Lung (tissue), 11 donors: ENCODE measurements at regions not wholly inside any gene's neighbourhood (a gene's known extent, or its start where the extent isn't known, plus 50 kb on each side); places are given as distances from the start of the nearest gene placed in this dataset.
"Not testable (repeated sequence)": the region's sequence is repeated elsewhere in the genome, so short reads cannot be mapped to it uniquely, and the experiment has no call there.

ENCODE experiments used
- ATAC-seq: fragments of 200-7000 bp; cut with Tn5 transposase; one replicate; pipeline ENCODE4 v1.9.1; 2020; ENCODE audit warnings: moderate number of reproducible peaks; ENCODE audit not compliant: insufficient read depth, low FRiP score
- DNase-seq, 3 donors: peaks; one replicate each; pipeline ENCODE4 v3.0.0-alpha.2; 2013 to 2017
- H3K27ac ChIP-seq, 2 donors: one replicate each; pipeline ENCODE4 v1.5.1; 2013; ENCODE audit warnings: mild to moderate bottlenecking in 2 of 2, moderate library complexity in 2 of 2, control low read depth in 1 of 2, inconsistent platforms in 1 of 2, low read depth in 1 of 2, low read length in 1 of 2
- H3K27me3 ChIP-seq, 3 donors: one replicate each; pipeline ENCODE4 v1.5.1; 2013; ENCODE audit warnings: low read length in 2 of 3; ENCODE audit not compliant: control insufficient read depth in 3 of 3, insufficient read depth in 3 of 3
- H3K36me3 ChIP-seq, 4 donors: one replicate each; pipeline ENCODE4 v1.5.1; 2013; ENCODE audit warnings: low read length in 4 of 4, mild to moderate bottlenecking in 1 of 4, moderate library complexity in 1 of 4; ENCODE audit not compliant: control insufficient read depth in 4 of 4, insufficient read depth in 4 of 4
- H3K4me1 ChIP-seq, 5 donors: one replicate each; pipeline ENCODE4 v1.5.1; 2013; ENCODE audit warnings: low read length in 5 of 5, mild to moderate bottlenecking in 2 of 5, moderate library complexity in 1 of 5; ENCODE audit not compliant: control insufficient read depth in 5 of 5, insufficient read depth in 5 of 5
- H3K4me3 ChIP-seq: one replicate; pipeline ENCODE4 v1.5.1; 2013; ENCODE audit warnings: mild to moderate bottlenecking, control low read depth, moderate library complexity
- H3K9ac ChIP-seq, 2 donors: one replicate each; pipeline ENCODE4 v1.5.1; 2013; ENCODE audit warnings: low read length in 2 of 2, control low read depth in 1 of 2; ENCODE audit not compliant: insufficient read depth in 1 of 2
- H3K9me3 ChIP-seq, 4 donors: one replicate each; pipeline ENCODE4 v1.5.1; 2013; ENCODE audit warnings: low read length in 3 of 4, mild to moderate bottlenecking in 1 of 4, moderate library complexity in 1 of 4; ENCODE audit not compliant: control insufficient read depth in 4 of 4, insufficient read depth in 3 of 4
- WGBS, 2 donors: extraction: QIAGEN DNeasy Blood & Tissue Kit; methylation state at CpG; one replicate each; pipeline ENCODE4 v1.1.7; 2013; 5-methylcytosine and 5-hydroxymethylcytosine counted together
- TF ChIP-seq, protein P1 (sequence below): IDR thresholded peaks from 2 replicates; pipeline ENCODE4 v1.5.1; 2012; ENCODE audit warnings: mild to moderate bottlenecking; ENCODE audit errors: control extremely low read depth, extremely low read depth
- donor health status: control.
- donor health status: control.
- donor health status: Bipolar disorder and iron deficiency.
- donor health status: healthy.
- donor health status: DM: yes; HTN: yes; CAD: no.

- peak overlapping the region in 1 of 2 donors; percentile 15 for H3K9ac ChIP-seq
- 37 to 44% methylated on average over 5 of the region's 5 CpGs for WGBS, 2 donors
- H3K27ac ChIP-seq, result peak overlapping the region in 1 of 2 donors; percentile 17
- TF ChIP-seq, protein P1, sequence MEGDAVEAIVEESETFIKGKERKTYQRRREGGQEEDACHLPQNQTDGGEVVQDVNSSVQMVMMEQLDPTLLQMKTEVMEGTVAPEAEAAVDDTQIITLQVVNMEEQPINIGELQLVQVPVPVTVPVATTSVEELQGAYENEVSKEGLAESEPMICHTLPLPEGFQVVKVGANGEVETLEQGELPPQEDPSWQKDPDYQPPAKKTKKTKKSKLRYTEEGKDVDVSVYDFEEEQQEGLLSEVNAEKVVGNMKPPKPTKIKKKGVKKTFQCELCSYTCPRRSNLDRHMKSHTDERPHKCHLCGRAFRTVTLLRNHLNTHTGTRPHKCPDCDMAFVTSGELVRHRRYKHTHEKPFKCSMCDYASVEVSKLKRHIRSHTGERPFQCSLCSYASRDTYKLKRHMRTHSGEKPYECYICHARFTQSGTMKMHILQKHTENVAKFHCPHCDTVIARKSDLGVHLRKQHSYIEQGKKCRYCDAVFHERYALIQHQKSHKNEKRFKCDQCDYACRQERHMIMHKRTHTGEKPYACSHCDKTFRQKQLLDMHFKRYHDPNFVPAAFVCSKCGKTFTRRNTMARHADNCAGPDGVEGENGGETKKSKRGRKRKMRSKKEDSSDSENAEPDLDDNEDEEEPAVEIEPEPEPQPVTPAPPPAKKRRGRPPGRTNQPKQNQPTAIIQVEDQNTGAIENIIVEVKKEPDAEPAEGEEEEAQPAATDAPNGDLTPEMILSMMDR, result no peak
- ATAC-seq, result no peak
- no peaks in the 10 kb centered on the region for H3K27me3 ChIP-seq
- no peaks in the 10 kb centered on the region for H3K36me3 ChIP-seq
- peaks cover 0 to 43% (median 16%) of the 10 kb centered on the region in 5 donors for H3K4me1 ChIP-seq
- peak in 1 of 3 donors; percentile 51 for DNase-seq
- H3K9me3 ChIP-seq, result no peaks in the 10 kb centered on the region
- H3K4me3 ChIP-seq, result no peak overlapping the region
These were observed 59.3 kb upstream of the ZNF217 start for GRCh38 chr20:53652859-53653517.

DNA sequence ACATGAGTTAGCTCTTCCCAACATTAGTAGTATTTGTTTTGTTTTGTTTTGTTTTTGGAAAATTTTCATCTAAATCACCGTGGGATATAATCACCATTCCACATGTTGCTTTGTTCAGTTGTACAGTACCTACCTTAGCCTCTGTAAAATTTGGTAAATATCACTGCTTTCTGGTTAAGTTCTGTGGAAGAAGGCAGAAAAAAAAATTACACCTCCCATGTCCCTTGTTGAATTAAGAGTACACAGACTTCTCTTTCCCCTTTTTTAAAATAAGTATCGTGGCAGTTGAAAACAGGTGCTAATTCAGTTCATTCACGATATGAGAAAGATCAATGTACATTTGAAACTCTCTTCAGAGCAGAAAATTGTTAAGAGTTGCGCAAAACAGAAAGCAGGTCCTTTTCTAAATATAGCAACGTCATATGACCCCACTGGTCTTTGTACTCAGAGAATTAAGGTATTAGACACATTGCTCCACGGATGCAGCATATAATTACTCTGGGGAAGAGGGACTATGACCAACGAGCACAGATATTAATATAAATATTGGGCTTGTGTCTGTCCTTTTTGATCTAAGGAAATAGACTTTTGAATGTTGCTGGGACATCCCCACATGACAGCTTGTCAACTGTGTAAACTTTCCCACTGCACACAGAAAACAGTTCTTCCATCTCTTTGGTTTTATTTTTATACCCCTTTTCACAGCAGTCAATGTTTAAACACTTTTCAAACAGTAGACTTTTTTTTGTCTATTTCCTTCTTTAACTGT lies 58.6 kb upstream of the ZNF217 start:
- Histone ChIP-seq H3K27ac (peak overlapping the region in 1 of 2 donors; percentile 50), H3K9me3 (no peaks in the 10 kb centered on the region), H3K4me1 (peaks cover 0 to 37% (median 9%) of the 10 kb centered on the region in 5 donors), H3K27me3 (no peaks in the 10 kb centered on the region), H3K36me3 (no peaks in the 10 kb centered on the region), H3K4me3 (no peak overlapping the region), H3K9ac (peak overlapping the region in 1 of 2 donors; percentile 44)
- 9 to 18% methylated on average over 7 of the region's 7 CpGs for WGBS, 2 donors
- DNase-seq (peak in 2 of 3 donors; percentile 53 to 65), ATAC-seq (no peak)
- TF ChIP-seq, protein P1, result no peak

DNA sequence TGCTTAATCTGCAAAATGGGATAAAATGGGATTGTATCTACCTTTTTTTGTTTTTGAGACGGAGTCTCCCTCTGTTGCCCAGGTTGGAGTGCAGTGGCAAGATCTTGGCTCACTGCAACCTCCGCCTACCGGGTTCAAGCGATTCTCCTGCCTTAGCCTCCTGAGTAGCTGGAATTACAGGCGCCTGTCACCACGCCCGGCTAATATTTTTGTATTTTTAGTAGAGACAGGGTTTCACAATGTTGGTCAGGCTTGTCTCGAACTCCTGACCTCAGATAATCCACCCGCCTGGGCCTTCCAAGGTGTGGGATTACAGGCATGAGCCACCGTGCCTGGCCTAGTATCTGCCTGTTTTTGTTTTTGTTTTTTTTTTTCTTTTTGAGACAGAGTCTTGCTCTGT lies 55.9 kb upstream of the ZNF217 start:
- H3K9me3 ChIP-seq, H3K27me3 ChIP-seq, H3K9ac ChIP-seq, ATAC-seq, DNase-seq, H3K27ac ChIP-seq, H3K4me3 ChIP-seq, H3K36me3 ChIP-seq: not testable (repeated sequence)
- H3K4me1 ChIP-seq, result peaks cover 0 to 19% (median 6%) of the 10 kb centered on the region in 5 donors
- WGBS, 2 donors, result 93% methylated on average over 10 of the region's 10 CpGs

DNA sequence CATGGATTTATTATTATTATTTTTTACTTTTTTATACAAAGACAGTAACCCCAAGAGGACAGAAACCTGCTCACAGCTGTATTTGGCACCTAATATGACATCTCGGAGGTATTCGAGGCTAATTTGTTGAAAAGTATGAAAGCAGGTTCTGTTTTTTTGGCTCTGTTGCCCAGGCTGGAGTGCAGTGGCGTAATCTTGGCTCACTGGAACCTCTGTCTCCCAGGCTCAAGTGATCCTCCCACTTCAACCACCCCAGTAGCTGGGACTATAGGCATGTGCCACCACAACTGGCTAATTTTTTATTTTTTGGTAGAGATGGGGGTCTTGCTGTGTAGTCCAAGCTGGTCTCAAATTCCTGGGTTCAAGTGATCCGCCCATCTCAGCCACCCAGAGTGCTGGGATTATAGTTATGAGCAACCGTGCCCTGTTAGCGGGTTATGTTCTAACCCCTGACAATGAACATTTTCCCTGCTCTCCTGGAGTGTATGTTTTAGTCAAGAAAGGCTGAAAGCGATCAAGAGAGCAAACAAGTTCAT lies 53.7 kb upstream of the ZNF217 start:
- H3K4me3 ChIP-seq, result no peak overlapping the region
- H3K4me1 ChIP-seq, result peaks cover 2 to 10% (median 3%) of the 10 kb centered on the region in 5 donors
- DNase-seq (no peak), ATAC-seq (no peak)
- H3K27me3 ChIP-seq, result no peaks in the 10 kb centered on the region
- H3K9me3 ChIP-seq, result no peaks in the 10 kb centered on the region
- WGBS, 2 donors, result 86 to 90% methylated on average over 7 of the region's 7 CpGs
- TF ChIP-seq, protein P1, result no peak
- H3K27ac ChIP-seq, result no peak overlapping the region
- H3K36me3 ChIP-seq, result no peaks in the 10 kb centered on the region
- no peak overlapping the region for H3K9ac ChIP-seq
